H1 (cell line): ENCODE measurements at regions not wholly inside any gene's neighbourhood (a gene's known extent, or its start where the extent isn't known, plus 50 kb on each side); places are given as distances from the start of the nearest gene placed in this dataset.

Experiments
- CTCF ChIA-PET: fragments of 300-600 bp; sonication (Branson Sonifier 250); formaldehyde crosslinking; loops from one replicate; lab custom pipeline; 2021; ENCODE audit not compliant: partially characterized antibody; lab: Charles Lee
- POLR2A ChIA-PET: fragments of 300-600 bp; sonication (Branson Sonifier 250); formaldehyde crosslinking; loops from one replicate; lab custom pipeline; 2021; ENCODE audit warnings: inconsistent platforms; ENCODE audit not compliant: partially characterized antibody; lab: Charles Lee
- DNase-seq, 2 experiments: peaks; one replicate each; pipeline versions ENCODE4 v3.0.0 to v3.0.0-alpha.2; 2010 to 2022; ENCODE audit warnings: low spot score in 2 of 2, low read depth in 1 of 2, mixed read lengths in 1 of 2
- FAIRE-seq: peaks from 2 replicates; lab custom pipeline; 2011; peaks lifted over from hg19 to GRCh38; lab: Jason Lieb, UNC
- H2AFZ ChIP-seq: 2 replicates; pipeline ENCODE4 v1.8.1; 2012; ENCODE audit warnings: low read length, inconsistent platforms
- H2AK5ac ChIP-seq: 2 replicates; pipeline ENCODE4 v1.6.1; 2013; ENCODE audit warnings: low read depth, low read length
- H2BK120ac ChIP-seq: replicated peaks from 2 replicates; pipeline ENCODE3; 2013; ENCODE audit warnings: low read depth, low read length, inconsistent platforms
- H2BK12ac ChIP-seq: 2 replicates; pipeline ENCODE4 v1.6.1; 2013; ENCODE audit warnings: low read depth, low read length
- H2BK15ac ChIP-seq: 2 replicates; pipeline ENCODE4 v1.6.1; 2013; ENCODE audit warnings: low read length
- H2BK20ac ChIP-seq: 2 replicates; pipeline ENCODE4 v1.6.1; 2013; ENCODE audit warnings: low read length
- H2BK5ac ChIP-seq: 2 replicates; pipeline ENCODE4 v1.6.1; 2013; ENCODE audit warnings: low read depth, low read length
- H3K14ac ChIP-seq: 2 replicates; pipeline ENCODE4 v1.6.1; 2013; ENCODE audit warnings: inconsistent platforms; ENCODE audit not compliant: insufficient read length
- H3K18ac ChIP-seq: 2 replicates; pipeline ENCODE4 v1.6.1; 2013; ENCODE audit warnings: low read length; ENCODE audit errors: extremely low read depth
- H3K23ac ChIP-seq: 2 replicates; pipeline ENCODE4 v1.6.1; 2013; ENCODE audit warnings: inconsistent platforms; ENCODE audit not compliant: insufficient read length
- H3K23me2 ChIP-seq: 2 replicates; pipeline ENCODE4 v1.6.1; 2013; ENCODE audit warnings: low read depth, low read length
- H3K27ac ChIP-seq: 2 replicates; pipeline ENCODE4 v1.6.1; 2011; ENCODE audit warnings: low read depth, low read length, inconsistent platforms
- H3K27me3 ChIP-seq, 4 experiments: replicated peaks in 1 of 4; 1 replicate in 1 of 4; 2 replicates in 3 of 4; pipeline versions ENCODE4 v1.6.1 to v1.8.1; 2011 to 2013; ENCODE audit warnings: low read length in 3 of 4, mild to moderate bottlenecking in 3 of 4, inconsistent platforms in 2 of 4, mixed read lengths in 2 of 4, moderate library complexity in 1 of 4; ENCODE audit not compliant: control insufficient read depth in 3 of 4, insufficient read depth in 3 of 4; ENCODE audit errors: extremely low read depth in 1 of 4
- H3K36me3 ChIP-seq, 4 experiments: 2 replicates each; pipeline versions ENCODE4 v1.6.1 to v1.8.1; 2011 to 2013; ENCODE audit warnings: mild to moderate bottlenecking in 4 of 4, low read length in 3 of 4, moderate library complexity in 2 of 4, control low read depth in 1 of 4, inconsistent platforms in 1 of 4; ENCODE audit not compliant: insufficient read depth in 4 of 4, control insufficient read depth in 2 of 4
- H3K4ac ChIP-seq: replicated peaks from 2 replicates; pipeline ENCODE3; 2013; ENCODE audit warnings: low read length, low read depth, mixed read lengths, inconsistent platforms; ENCODE audit not compliant: insufficient read length
- H3K4me1 ChIP-seq, 4 experiments: replicated peaks in 1 of 4; 1 replicate in 1 of 4; 2 replicates in 3 of 4; pipeline versions ENCODE4 v1.6.1 to v1.8.1; 2011 to 2013; ENCODE audit warnings: low read length in 3 of 4, inconsistent platforms in 2 of 4, mixed read lengths in 1 of 4; ENCODE audit not compliant: insufficient read depth in 4 of 4, control insufficient read depth in 3 of 4
- H3K4me2 ChIP-seq, 2 experiments: 2 replicates each; pipeline versions ENCODE4 v1.6.1 to v1.8.1; 2011 to 2013; ENCODE audit warnings: low read depth in 2 of 2, low read length in 2 of 2, control low read depth in 1 of 2, inconsistent platforms in 1 of 2, mild to moderate bottlenecking in 1 of 2; ENCODE audit not compliant: insufficient read depth in 1 of 2
- H3K4me3 ChIP-seq, 4 experiments: fragments of 200-600, 300-600 bp in 1 of 4; sonication (generic), shearing (Covaris generic), sonication (Bioruptor Twin) in 1 of 4; 2 replicates each; pipeline versions ENCODE4 v1.5.1 to v1.8.1; 2011 to 2016; ENCODE audit warnings: low read length in 4 of 4, low read depth in 3 of 4, control low read depth in 2 of 4, inconsistent platforms in 2 of 4, mild to moderate bottlenecking in 2 of 4, mixed read lengths in 1 of 4, moderate library complexity in 1 of 4; ENCODE audit not compliant: insufficient read depth in 2 of 4; ENCODE audit errors: extremely low read depth in 1 of 4
- H3K56ac ChIP-seq: replicated peaks from 2 replicates; pipeline ENCODE3; 2013; ENCODE audit warnings: low read depth, mild to moderate bottlenecking, mixed read lengths, low read length, inconsistent platforms; ENCODE audit not compliant: insufficient read length
- H3K79me1 ChIP-seq: 2 replicates; pipeline ENCODE4 v1.6.1; 2013; ENCODE audit warnings: low read depth, low read length, control low read depth
- H3K79me2 ChIP-seq, 2 experiments: 2 replicates each; pipeline versions ENCODE4 v1.6.1 to v1.8.1; 2012 to 2013; ENCODE audit warnings: low read length in 2 of 2, mild to moderate bottlenecking in 2 of 2, inconsistent platforms in 1 of 2; ENCODE audit not compliant: insufficient read depth in 2 of 2, control insufficient read depth in 1 of 2
- H3K9ac ChIP-seq, 4 experiments: replicated peaks in 1 of 4; 1 replicate in 1 of 4; 2 replicates in 3 of 4; pipeline versions ENCODE4 v1.6.1 to v1.8.1; 2011 to 2013; ENCODE audit warnings: low read depth in 3 of 4, low read length in 3 of 4, control low read depth in 2 of 4, mild to moderate bottlenecking in 2 of 4, moderate library complexity in 2 of 4, inconsistent platforms in 1 of 4; ENCODE audit errors: extremely low read depth in 1 of 4
- H3K9me3 ChIP-seq, 2 experiments: 2 replicates each; pipeline versions ENCODE4 v1.6.1 to v1.8.1; 2012 to 2013; ENCODE audit warnings: mild to moderate bottlenecking in 2 of 2, moderate library complexity in 2 of 2, control low read depth in 1 of 2, inconsistent platforms in 1 of 2, low read depth in 1 of 2, low read length in 1 of 2, mixed read lengths in 1 of 2; ENCODE audit not compliant: insufficient read depth in 2 of 2
- H4K20me1 ChIP-seq, 2 experiments: replicated peaks in 1 of 2; 2 replicates each; pipeline versions ENCODE3 to v1.8.1; 2011 to 2013; ENCODE audit warnings: inconsistent platforms in 2 of 2, low read length in 2 of 2, mild to moderate bottlenecking in 1 of 2; ENCODE audit not compliant: insufficient read depth in 2 of 2, control insufficient read depth in 1 of 2
- H4K5ac ChIP-seq: 2 replicates; pipeline ENCODE4 v1.6.1; 2013; ENCODE audit warnings: low read length, low read depth, mixed read lengths, inconsistent platforms; ENCODE audit not compliant: insufficient read length
- H4K8ac ChIP-seq: 2 replicates; pipeline ENCODE4 v1.8.0; 2013; ENCODE audit warnings: mild to moderate bottlenecking, moderate library complexity, low read length, inconsistent platforms; ENCODE audit not compliant: insufficient read depth; ENCODE audit errors: extremely low read depth
- H4K91ac ChIP-seq: replicated peaks from 2 replicates; pipeline ENCODE3; 2013; ENCODE audit warnings: low read length, mixed read lengths, inconsistent platforms; ENCODE audit not compliant: insufficient read length
- ASH2L ChIP-seq: fragments of 200-600, 300-600 bp; sonication (generic); IDR thresholded peaks from one replicate; pipeline ENCODE4 v1.7.1; 2017; ENCODE audit warnings: low read length
- KDM1A ChIP-seq: fragments of 200-600, 300-600 bp; sonication (generic); IDR thresholded peaks from 2 replicates; pipeline ENCODE4 v1.7.1; 2016; ENCODE audit warnings: mild to moderate bottlenecking, low read length, borderline replicate concordance
- WGBS, 2 experiments: shearing (Covaris generic) in 1 of 2; methylation state at CpG; one replicate each; pipeline versions ENCODE4 v1.1.6 to v1.1.7; 2013 to 2015; ENCODE audit warnings: low lambda C conversion rate in 2 of 2, mixed read lengths in 2 of 2, inconsistent platforms in 1 of 2, low coverage in 1 of 2, missing lambda C conversion rate in 1 of 2; ENCODE audit not compliant: insufficient replicate concordance in 2 of 2, insufficient coverage in 1 of 2, insufficient read length in 1 of 2; ENCODE audit errors: extremely low coverage in 1 of 2, missing lambda C conversion rate in 1 of 2; 5-methylcytosine and 5-hydroxymethylcytosine counted together

DNA sequence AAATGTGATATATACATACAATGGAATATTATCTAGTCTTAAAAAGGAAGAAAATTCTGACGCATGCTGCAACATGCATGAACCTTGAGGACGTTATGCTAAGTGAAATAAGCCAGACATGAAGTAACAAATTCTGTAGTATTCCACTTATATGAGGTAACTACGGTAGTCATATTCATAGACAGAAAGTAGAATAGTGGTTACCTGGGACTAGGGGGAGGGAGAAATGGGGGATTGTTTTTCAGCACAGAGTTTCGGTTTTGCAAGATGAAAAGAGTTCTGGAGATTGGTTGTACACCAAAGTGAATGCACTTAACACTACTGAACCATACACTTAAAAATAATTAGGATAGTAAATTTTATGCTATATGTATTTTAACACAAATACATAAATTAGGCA, 192.3 kb upstream of the FOXN2 start:
- no peak for FAIRE-seq
- Histone ChIP-seq H4K8ac (no peak overlapping the region), H3K79me2 (no peaks in the 10 kb centered on the region), H3K4me2 (no peak overlapping the region), H3K56ac (no peak overlapping the region), H3K79me1 (no peaks in the 10 kb centered on the region; the same call in 1 of the 2 replicates), H4K91ac (no peak overlapping the region), H4K5ac (no peak overlapping the region), H3K27me3 (no peaks in the 10 kb centered on the region), H4K20me1 (no peaks in the 10 kb centered on the region), H3K4me3 (no peak overlapping the region), H2AK5ac (no peak overlapping the region), H2BK5ac (no peak overlapping the region), H3K23me2 (no peaks in the 10 kb centered on the region), H2BK12ac (no peak overlapping the region), H2BK15ac (no peak overlapping the region), H3K4me1 (no peaks in the 10 kb centered on the region), H3K23ac (no peak overlapping the region), H3K4ac (no peak overlapping the region), H3K9me3 (no peaks in the 10 kb centered on the region), H3K14ac (no peak overlapping the region), H3K36me3 (peaks cover 0 to 2% (median 0%) of the 10 kb centered on the region in 4 experiments; a peak in 1 of 8 replicates), H2BK120ac (no peak overlapping the region), H3K18ac (no peak overlapping the region), H3K27ac (no peak overlapping the region), H2BK20ac (no peak overlapping the region), H3K9ac (no peak overlapping the region), H2AFZ (no peak overlapping the region)
- TF ChIP-seq KDM1A (no peak), ASH2L (no peak)
- ChIA-PET POLR2A (no interaction called here), CTCF (interaction anchor here (0.9 kb wide), 1 partner anchor 15 kb away, joined by 3 read pairs; no protein-coding TSS in a partner anchor)
- DNase-seq: no peak
- WGBS, 2 experiments: 87% methylated on average over 4 of the region's 4 CpGs; no CpG with 5 or more reads in 1 of the 2 experiments
